ENCODE measurements at regions not wholly inside any gene's neighbourhood (a gene's known extent, or its start where the extent isn't known, plus 50 kb on each side); places are given as distances from the start of the nearest gene placed in this dataset.

- TF ChIP-seq CTCF (IDR thresholded peaks at IDR 0.05), result no peak
- H3K27ac Mint-ChIP-seq (ENCODE audit: unreplicated experiment), result no peak overlapping the region
- no peaks in the 10 kb centered on the region for H3K36me3 Mint-ChIP-seq (ENCODE audit: unreplicated experiment)
- DNase-seq (ENCODE audit: extremely low spot score, unreplicated experiment), result peak; percentile 64
- H3K9me3 Mint-ChIP-seq (ENCODE audit: unreplicated experiment), result peaks cover 7% of the 10 kb centered on the region
- no peaks in the 10 kb centered on the region for H3K4me1 Mint-ChIP-seq (ENCODE audit: unreplicated experiment)
- no peak overlapping the region for H3K4me3 Mint-ChIP-seq (ENCODE audit: unreplicated experiment)
- H3K27me3 Mint-ChIP-seq (ENCODE audit: unreplicated experiment), result no peaks in the 10 kb centered on the region
Observed at GRCh38 chr6:163651915-163652668, 237.6 kb downstream of the QKI start.

GRCh38 chr6:163651426-163651825 lies 236.9 kb downstream of the QKI start:
- H3K27me3 Mint-ChIP-seq (ENCODE audit: unreplicated experiment), result no peaks in the 10 kb centered on the region
- H3K4me3 Mint-ChIP-seq (ENCODE audit: unreplicated experiment), result no peak overlapping the region
- H3K36me3 Mint-ChIP-seq (ENCODE audit: unreplicated experiment), result no peaks in the 10 kb centered on the region
- peak; percentile 21 for DNase-seq (ENCODE audit: extremely low spot score, unreplicated experiment)
- H3K4me1 Mint-ChIP-seq (ENCODE audit: unreplicated experiment), result no peaks in the 10 kb centered on the region
- H3K9me3 Mint-ChIP-seq (ENCODE audit: unreplicated experiment), result peaks cover 7% of the 10 kb centered on the region
- no peak for TF ChIP-seq CTCF (IDR thresholded peaks at IDR 0.05)
- H3K27ac Mint-ChIP-seq (ENCODE audit: unreplicated experiment), result no peak overlapping the region

- TF ChIP-seq CTCF (IDR thresholded peaks at IDR 0.05), result no peak
- H3K27me3 Mint-ChIP-seq (ENCODE audit: unreplicated experiment), result peaks cover 5% of the 10 kb centered on the region
Observed at GRCh38 chr6:163648868-163649267, 234.3 kb downstream of the QKI start.

GRCh38 chr6:163647624-163648023 lies 233.1 kb downstream of the QKI start:
- no peak overlapping the region for H3K4me3 Mint-ChIP-seq (ENCODE audit: unreplicated experiment)
- H3K36me3 Mint-ChIP-seq (ENCODE audit: unreplicated experiment), result no peaks in the 10 kb centered on the region
- no peak for DNase-seq (ENCODE audit: extremely low spot score, unreplicated experiment)
- no peak for TF ChIP-seq CTCF (IDR thresholded peaks at IDR 0.05)
- H3K9me3 Mint-ChIP-seq (ENCODE audit: unreplicated experiment), result no peaks in the 10 kb centered on the region
- H3K4me1 Mint-ChIP-seq (ENCODE audit: unreplicated experiment), result no peaks in the 10 kb centered on the region
- H3K27ac Mint-ChIP-seq (ENCODE audit: unreplicated experiment), result no peak overlapping the region
- peaks cover 5% of the 10 kb centered on the region for H3K27me3 Mint-ChIP-seq (ENCODE audit: unreplicated experiment)

More at GRCh38 chr6:163648868-163649267, 234.3 kb downstream of the QKI start:
- Mint-ChIP-seq H3K4me3 (ENCODE audit: unreplicated experiment) (no peak overlapping the region), H3K9me3 (ENCODE audit: unreplicated experiment) (no peaks in the 10 kb centered on the region), H3K4me1 (ENCODE audit: unreplicated experiment) (no peaks in the 10 kb centered on the region), H3K36me3 (ENCODE audit: unreplicated experiment) (no peaks in the 10 kb centered on the region), H3K27ac (ENCODE audit: unreplicated experiment) (no peak overlapping the region)
- no peak for DNase-seq (ENCODE audit: extremely low spot score, unreplicated experiment)

- Mint-ChIP-seq H3K27ac (ENCODE audit: unreplicated experiment) (no peak overlapping the region), H3K27me3 (ENCODE audit: unreplicated experiment) (peaks cover 5% of the 10 kb centered on the region), H3K36me3 (ENCODE audit: unreplicated experiment) (no peaks in the 10 kb centered on the region), H3K9me3 (ENCODE audit: unreplicated experiment) (no peaks in the 10 kb centered on the region), H3K4me1 (ENCODE audit: unreplicated experiment) (no peaks in the 10 kb centered on the region), H3K4me3 (ENCODE audit: unreplicated experiment) (no peak overlapping the region)
- no peak for TF ChIP-seq CTCF (IDR thresholded peaks at IDR 0.05)
- DNase-seq (ENCODE audit: extremely low spot score, unreplicated experiment), result no peak
Observed at GRCh38 chr6:163646866-163647265, 232.3 kb downstream of the QKI start.
